ENCODE measurements at regions not wholly inside any gene's neighbourhood (a gene's known extent, or its start where the extent isn't known, plus 50 kb on each side); places are given as distances from the start of the nearest gene placed in this dataset.

GRCh38 chr6:108791700-108792099 lies 56.5 kb upstream of the ARMC2 start:
- TF ChIP-seq CTCF (IDR thresholded peaks at IDR 0.05) (no peak), POLR2A (IDR thresholded peaks at IDR 0.05) (no peak), EP300 (IDR thresholded peaks at IDR 0.05) (no peak)
- H3K36me3 ChIP-seq, result no peaks in the 10 kb centered on the region
- intact Hi-C loops (cut with DNase I), result no loop called here
- H3K27me3 ChIP-seq, result no peaks in the 10 kb centered on the region
- H3K27ac ChIP-seq, result no peak overlapping the region
- no peak overlapping the region for H3K4me3 ChIP-seq
- no peaks in the 10 kb centered on the region for H3K9me3 ChIP-seq
- H3K4me1 ChIP-seq (ENCODE audit: insufficient read depth), result no peaks in the 10 kb centered on the region
- DNase-seq, result no peak

- DNase-seq, result no peak
- Histone ChIP-seq H3K4me3 (no peak overlapping the region), H3K9me3 (no peaks in the 10 kb centered on the region), H3K27me3 (no peaks in the 10 kb centered on the region), H3K4me1 (ENCODE audit: insufficient read depth) (no peaks in the 10 kb centered on the region), H3K36me3 (no peaks in the 10 kb centered on the region), H3K27ac (no peak overlapping the region)
- intact Hi-C loops (cut with DNase I), result no loop called here
- WGBS, 3 donors, result 85 to 87% (median 86%) methylated on average over 5 of the region's 5 CpGs
- TF ChIP-seq CTCF (IDR thresholded peaks at IDR 0.05) (no peak), POLR2A (IDR thresholded peaks at IDR 0.05) (no peak), EP300 (IDR thresholded peaks at IDR 0.05) (no peak)
Observed at GRCh38 chr6:108793516-108794251, 54.5 kb upstream of the ARMC2 start.

- no peak for TF ChIP-seq POLR2A (IDR thresholded peaks at IDR 0.05)
- no peak for TF ChIP-seq EP300 (IDR thresholded peaks at IDR 0.05)
- no peak for TF ChIP-seq CTCF (IDR thresholded peaks at IDR 0.05)
- Histone ChIP-seq H3K36me3 (no peaks in the 10 kb centered on the region), H3K9me3 (no peaks in the 10 kb centered on the region), H3K4me3 (no peak overlapping the region), H3K4me1 (ENCODE audit: insufficient read depth) (no peaks in the 10 kb centered on the region), H3K27ac (no peak overlapping the region), H3K27me3 (no peaks in the 10 kb centered on the region)
- DNase-seq, result no peak
- 90% methylated on average over 3 of the region's 3 CpGs for WGBS, 3 donors
- intact Hi-C loops (cut with DNase I), result no loop called here
Observed at GRCh38 chr6:108795122-108795521, 53.1 kb upstream of the ARMC2 start.

GRCh38 chr6:108795814-108796213 lies 52.4 kb upstream of the ARMC2 start:
- Histone ChIP-seq H3K27ac (no peak overlapping the region), H3K36me3 (no peaks in the 10 kb centered on the region), H3K9me3 (no peaks in the 10 kb centered on the region), H3K4me3 (no peak overlapping the region), H3K27me3 (no peaks in the 10 kb centered on the region), H3K4me1 (ENCODE audit: insufficient read depth) (no peaks in the 10 kb centered on the region)
- TF ChIP-seq POLR2A (IDR thresholded peaks at IDR 0.05), result no peak
- no peak for TF ChIP-seq EP300 (IDR thresholded peaks at IDR 0.05)
- no peak for TF ChIP-seq CTCF (IDR thresholded peaks at IDR 0.05)
- no peak for DNase-seq
- intact Hi-C loops (cut with DNase I), result no loop called here
- 90 to 94% (median 93%) methylated on average over 5 of the region's 5 CpGs for WGBS, 3 donors
